RWPE1 (cell line): ENCODE measurements at regions not wholly inside any gene's neighbourhood (a gene's known extent, or its start where the extent isn't known, plus 50 kb on each side); places are given as distances from the start of the nearest gene placed in this dataset.
A peak's percentile ranks its signal among the peaks of the same experiment; 100 is the strongest.

ENCODE experiments used
- CTCF ChIA-PET: fragments of 350-600 bp; sonication (Branson Sonifier 250); formaldehyde crosslinking; extraction: SDS; loops from one replicate; lab custom pipeline; 2021; lab: Yijun Ruan, JAX
- POLR2A ChIA-PET: fragments of 400-600 bp; formaldehyde crosslinking; extraction: SDS; loops from one replicate; lab custom pipeline; 2020; ENCODE audit warnings: antibody characterized with exemption; ENCODE audit not compliant: low non-redundant PET; lab: Yijun Ruan, JAX
- DNase-seq: peaks from one replicate; pipeline ENCODE4 v3.0.0; 2012; ENCODE audit warnings: low spot score
- H3K27ac ChIP-seq: fragments of 450-650 bp; 2 replicates; pipeline ENCODE4 v1.5.1; 2017
- TF ChIP-seq, protein P1 (sequence below): fragments of 450-650 bp; conservative IDR thresholded peaks from 2 replicates; pipeline ENCODE4 v1.5.1; 2017; ENCODE audit warnings: low read depth, mild to moderate bottlenecking

GRCh38 chr6:111982681-111983080 lies 71.2 kb upstream of the CCN6 start:
- POLR2A ChIA-PET: interaction anchor here (0.6 kb wide), 1 partner anchor 678 kb away, joined by 3 read pairs; no protein-coding TSS in a partner anchor
- DNase-seq: peak; percentile 12

DNA sequence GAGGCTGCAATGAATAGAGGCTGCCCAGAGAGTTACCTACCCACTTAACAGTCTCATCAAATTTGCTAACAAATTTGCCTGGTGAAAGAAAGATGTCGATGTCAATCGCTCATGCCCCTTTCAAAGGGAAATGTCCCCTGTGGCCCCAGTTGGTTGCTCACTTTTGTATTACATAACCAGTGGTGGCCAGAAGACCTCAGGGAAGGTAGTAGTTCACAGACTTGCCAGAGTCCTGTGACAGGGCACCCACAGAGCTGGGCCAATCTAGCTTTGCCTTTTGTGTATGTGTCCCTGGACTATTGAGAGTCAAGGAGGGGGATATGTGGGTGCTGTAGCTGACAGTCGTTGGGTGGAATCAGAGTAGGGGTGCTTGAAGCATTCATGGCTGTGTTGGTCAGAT lies 70.7 kb upstream of the CCN6 start:
- ChIA-PET POLR2A (no interaction called here), CTCF (no interaction called here)
- no peak for DNase-seq
- TF ChIP-seq, protein P1, sequence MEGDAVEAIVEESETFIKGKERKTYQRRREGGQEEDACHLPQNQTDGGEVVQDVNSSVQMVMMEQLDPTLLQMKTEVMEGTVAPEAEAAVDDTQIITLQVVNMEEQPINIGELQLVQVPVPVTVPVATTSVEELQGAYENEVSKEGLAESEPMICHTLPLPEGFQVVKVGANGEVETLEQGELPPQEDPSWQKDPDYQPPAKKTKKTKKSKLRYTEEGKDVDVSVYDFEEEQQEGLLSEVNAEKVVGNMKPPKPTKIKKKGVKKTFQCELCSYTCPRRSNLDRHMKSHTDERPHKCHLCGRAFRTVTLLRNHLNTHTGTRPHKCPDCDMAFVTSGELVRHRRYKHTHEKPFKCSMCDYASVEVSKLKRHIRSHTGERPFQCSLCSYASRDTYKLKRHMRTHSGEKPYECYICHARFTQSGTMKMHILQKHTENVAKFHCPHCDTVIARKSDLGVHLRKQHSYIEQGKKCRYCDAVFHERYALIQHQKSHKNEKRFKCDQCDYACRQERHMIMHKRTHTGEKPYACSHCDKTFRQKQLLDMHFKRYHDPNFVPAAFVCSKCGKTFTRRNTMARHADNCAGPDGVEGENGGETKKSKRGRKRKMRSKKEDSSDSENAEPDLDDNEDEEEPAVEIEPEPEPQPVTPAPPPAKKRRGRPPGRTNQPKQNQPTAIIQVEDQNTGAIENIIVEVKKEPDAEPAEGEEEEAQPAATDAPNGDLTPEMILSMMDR: no peak
- no peak overlapping the region for H3K27ac ChIP-seq

More at GRCh38 chr6:111982681-111983080, 71.2 kb upstream of the CCN6 start:
- TF ChIP-seq, protein P1: no peak
- CTCF ChIA-PET: no interaction called here
- no peak overlapping the region for H3K27ac ChIP-seq

DNA sequence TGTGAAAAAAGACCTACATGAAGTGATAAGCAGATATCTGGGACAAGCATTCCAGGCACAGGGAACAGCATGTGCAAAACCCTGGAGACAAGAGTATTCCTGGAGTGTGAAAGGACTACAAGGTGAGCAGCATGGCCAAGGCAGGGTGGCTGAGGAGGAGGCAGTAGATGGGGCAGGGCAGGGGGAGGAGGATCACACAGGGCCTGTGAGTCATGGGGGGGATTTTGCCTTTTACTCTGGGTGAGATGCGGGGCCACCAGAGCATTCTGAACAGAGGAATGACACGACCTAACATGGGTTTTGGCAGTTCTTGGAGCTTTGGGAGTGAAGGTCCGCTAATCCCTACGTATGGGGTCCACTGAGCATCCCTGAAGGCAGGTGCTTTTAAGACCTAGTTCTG lies 69.8 kb upstream of the CCN6 start:
- ChIA-PET CTCF (no interaction called here), POLR2A (no interaction called here)
- H3K27ac ChIP-seq: no peak overlapping the region
- TF ChIP-seq, protein P1: no peak
- DNase-seq: no peak

DNA sequence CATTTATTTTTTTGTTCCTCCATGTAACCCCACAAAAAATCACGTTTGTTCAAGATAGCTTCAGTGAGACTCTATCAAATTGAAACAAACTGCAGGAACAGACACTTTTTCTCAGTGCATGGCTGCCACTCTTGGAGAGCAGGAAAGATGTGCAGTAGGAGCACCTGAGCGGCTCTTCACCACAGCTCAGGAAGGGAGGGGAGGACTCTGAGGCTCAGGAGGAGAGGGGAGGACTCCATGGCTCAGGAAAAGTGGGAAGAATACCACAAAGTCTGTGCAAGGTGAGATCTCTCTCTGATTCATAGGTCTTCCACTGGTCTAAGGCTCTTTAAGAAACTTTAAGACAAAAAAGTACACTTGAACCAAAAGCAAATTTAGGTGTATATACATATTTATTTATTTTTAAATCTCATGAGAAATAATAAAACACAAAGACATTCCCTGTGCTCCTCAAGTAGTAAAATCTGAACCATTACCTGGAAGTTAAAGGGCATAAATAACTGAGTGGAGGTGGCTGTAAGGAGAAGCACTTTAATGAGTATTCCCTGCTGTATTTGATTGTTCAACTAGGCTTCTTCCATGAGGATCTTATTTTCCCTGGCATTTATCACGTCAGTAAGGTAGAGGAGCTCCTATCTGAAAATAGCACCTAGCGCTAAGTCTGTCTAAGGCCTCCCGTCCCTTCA lies 69.2 kb upstream of the CCN6 start:
- DNase-seq: no peak
- TF ChIP-seq, protein P1: no peak
- POLR2A ChIA-PET: no interaction called here
- CTCF ChIA-PET: interaction anchor here (0.7 kb wide), 1 partner anchor 59 kb away, joined by 4 read pairs; no protein-coding TSS in a partner anchor
- no peak overlapping the region for H3K27ac ChIP-seq

DNA sequence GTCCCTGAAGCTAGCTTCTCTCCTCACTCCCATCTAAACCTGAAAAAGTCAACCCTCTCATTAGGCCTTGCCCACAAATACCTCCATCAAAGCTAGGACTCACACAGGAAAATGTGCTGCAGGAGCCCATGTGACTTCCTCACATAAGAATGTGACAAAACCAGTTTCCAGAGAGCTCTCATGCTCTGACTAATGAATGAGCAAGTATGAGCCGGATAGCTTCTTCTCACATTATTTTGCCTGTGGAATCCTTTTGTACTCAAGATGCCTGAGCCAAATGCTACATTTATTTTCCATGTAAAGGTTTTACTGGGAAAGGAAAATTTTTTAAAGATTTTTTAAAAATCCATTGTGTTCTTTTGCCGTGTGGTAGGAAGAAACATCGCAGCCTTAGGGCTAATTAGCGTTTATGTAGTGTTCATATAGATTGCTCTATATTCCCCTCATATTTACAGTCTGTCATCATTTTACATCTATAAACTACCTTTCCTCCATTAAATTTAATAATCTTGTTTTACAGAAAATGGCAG lies 68.6 kb upstream of the CCN6 start:
- POLR2A ChIA-PET: no interaction called here
- peak; percentile 92 for DNase-seq
- TF ChIP-seq, protein P1: no peak

DNA sequence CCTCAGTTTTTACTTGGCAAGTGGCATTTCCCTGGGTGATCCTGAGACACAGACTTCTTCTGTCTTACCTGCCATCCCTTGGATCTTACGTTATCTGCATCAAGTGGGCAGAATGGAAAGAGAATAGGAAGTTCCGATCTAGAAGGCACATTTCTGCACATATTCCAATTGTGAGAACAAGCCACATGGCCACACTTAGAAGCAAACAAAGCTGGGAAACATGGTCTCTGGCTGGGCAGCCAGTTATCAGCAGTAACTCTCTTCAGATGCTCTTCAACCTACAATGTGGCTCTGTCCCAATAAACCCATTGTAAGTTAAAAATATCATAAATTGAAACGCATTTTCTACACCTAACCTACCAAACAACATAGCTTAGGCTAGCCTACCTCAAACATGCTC lies 67.3 kb upstream of the CCN6 start:
- POLR2A ChIA-PET: no interaction called here
- TF ChIP-seq, protein P1: no peak
- no peak overlapping the region for H3K27ac ChIP-seq
- CTCF ChIA-PET: no interaction called here
- DNase-seq: no peak

More for the DNA sequence above, 68.6 kb upstream of the CCN6 start:
- CTCF ChIA-PET: interaction anchor here (0.7 kb wide), 1 partner anchor 60 kb away, joined by 4 read pairs; no protein-coding TSS in a partner anchor
- H3K27ac ChIP-seq: no peak overlapping the region
